GM18873 (cell line): ENCODE measurements at regions not wholly inside any gene's neighbourhood (a gene's known extent, or its start where the extent isn't known, plus 50 kb on each side); places are given as distances from the start of the nearest gene placed in this dataset.

Source experiments
- ATAC-seq: cut with Tn5 transposase; IDR thresholded peaks from one replicate; pipeline ENCODE4 v1.9.1; 2021; ENCODE audit warnings: mild to moderate bottlenecking, moderate library complexity, moderate number of reproducible peaks; ENCODE audit not compliant: unreplicated experiment, low FRiP score

DNA sequence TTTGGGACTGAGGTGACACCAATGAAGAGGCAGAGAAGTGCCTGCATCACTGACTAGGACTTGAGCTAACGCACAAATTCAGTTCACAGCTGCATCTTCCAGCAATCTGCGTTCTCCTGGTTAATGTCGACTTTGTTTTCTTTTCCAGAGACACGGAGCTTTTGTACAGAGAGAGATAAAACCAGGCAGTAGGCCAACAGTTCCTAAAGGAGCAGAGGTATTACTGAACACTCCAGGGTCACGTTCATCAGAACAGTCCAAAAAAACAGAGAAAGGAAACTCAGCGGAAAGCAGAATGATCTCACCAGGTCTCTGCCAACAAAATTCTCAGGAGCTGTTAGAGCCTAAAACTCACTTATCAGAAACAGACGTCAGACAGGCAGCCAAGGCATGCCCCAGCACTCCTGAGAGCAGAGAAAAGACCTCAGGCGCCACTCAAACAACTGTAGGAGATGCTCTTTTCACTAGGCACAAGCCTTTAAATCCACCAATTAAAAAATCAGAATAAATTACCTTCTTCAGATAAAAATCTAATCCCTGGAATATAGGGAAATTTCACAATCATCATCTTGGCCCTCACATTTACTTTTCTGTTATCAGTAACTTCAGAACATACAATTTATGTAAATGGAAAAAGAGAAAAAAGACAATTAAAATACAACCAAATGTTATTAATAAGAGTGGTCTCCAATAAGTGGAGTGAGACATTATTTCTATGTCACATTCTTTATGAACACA, 95.9 kb upstream of the SPTBN1 start:
- no peak for ATAC-seq

- ATAC-seq, result no peak
Observed at GRCh38 chr2:54364409-54364808, 91.7 kb upstream of the SPTBN1 start.

GRCh38 chr2:54365661-54366060, 90.5 kb upstream of the SPTBN1 start:
- no peak for ATAC-seq

DNA sequence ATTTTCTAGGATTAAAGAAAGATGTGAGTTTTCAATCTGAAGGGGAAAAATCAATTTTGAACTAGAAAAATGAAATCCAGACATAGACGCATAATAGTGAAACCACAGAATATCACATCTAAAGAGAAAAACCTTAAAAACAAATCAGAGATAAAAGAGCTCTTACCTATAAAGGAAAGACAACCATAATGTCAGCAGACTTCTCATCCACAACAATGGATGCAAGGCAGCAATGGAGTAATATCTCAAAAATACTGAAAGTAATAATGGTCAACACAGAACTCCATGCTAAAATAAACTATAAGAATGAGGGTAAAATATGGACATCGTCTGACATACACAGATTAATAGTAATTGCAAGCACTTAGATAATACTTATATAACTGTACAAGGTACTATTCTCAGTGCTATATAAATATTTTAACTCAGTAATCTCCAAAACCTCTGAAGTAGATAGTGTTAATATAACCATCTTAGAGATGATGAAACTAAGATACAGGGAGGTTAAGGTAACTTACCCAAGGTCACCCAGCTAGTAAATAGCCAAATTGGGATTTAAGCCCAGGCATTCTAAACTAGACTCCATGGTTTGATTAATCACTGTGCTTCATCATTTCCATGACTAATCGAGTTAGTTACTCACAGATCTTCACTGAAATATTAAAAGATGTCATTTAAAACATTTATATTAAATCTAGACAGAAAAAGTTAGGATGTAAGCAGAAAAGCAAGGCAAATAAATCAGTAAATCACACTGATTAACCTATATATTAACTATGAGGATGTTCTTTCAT, 89.4 kb upstream of the SPTBN1 start:
- no peak for ATAC-seq

- ATAC-seq, result no peak
Observed at GRCh38 chr2:54370405-54371104, 85.6 kb upstream of the SPTBN1 start.

- ATAC-seq, result no peak
Observed at GRCh38 chr2:54371460-54372065, 84.6 kb upstream of the SPTBN1 start.

DNA sequence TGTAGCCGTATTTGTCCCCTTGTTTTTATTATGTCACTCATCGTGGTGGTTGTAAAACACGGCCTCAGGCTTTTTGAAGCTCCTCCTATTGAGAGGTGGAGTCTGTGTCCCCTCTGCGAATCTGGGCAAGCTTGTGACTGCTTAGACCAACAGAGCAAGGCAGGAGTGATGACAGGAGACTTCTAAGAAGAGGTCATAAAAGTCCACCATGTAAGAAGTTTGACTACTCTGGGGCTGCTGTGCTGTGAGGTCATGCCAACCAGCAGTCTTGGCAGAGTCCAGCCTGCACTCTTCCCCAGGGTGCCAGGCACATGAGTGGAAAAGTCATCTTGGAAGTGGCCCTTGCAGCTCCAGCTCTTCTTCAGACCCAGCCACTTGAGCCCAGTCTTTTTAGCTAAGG, 83.8 kb upstream of the SPTBN1 start:
- no peak for ATAC-seq

DNA sequence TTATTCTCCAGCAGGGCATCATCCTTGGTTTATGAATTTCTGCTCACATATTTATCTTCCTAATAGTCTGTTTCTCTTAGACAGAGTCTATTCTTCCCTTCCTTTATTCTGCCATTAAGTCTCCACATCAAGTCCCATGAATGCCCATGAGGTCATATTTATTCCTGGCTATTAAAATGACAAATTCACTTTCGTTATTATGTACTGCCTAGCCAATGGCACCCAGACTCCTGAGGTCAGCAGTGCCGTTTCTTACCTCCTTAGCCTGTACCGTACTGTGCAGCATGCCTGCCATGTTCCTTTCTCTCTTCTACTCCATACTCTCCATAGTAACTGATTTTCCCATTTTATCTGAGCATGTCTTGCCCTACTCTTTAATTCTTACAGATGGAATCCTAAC, 82.3 kb upstream of the SPTBN1 start:
- ATAC-seq, result no peak

DNA sequence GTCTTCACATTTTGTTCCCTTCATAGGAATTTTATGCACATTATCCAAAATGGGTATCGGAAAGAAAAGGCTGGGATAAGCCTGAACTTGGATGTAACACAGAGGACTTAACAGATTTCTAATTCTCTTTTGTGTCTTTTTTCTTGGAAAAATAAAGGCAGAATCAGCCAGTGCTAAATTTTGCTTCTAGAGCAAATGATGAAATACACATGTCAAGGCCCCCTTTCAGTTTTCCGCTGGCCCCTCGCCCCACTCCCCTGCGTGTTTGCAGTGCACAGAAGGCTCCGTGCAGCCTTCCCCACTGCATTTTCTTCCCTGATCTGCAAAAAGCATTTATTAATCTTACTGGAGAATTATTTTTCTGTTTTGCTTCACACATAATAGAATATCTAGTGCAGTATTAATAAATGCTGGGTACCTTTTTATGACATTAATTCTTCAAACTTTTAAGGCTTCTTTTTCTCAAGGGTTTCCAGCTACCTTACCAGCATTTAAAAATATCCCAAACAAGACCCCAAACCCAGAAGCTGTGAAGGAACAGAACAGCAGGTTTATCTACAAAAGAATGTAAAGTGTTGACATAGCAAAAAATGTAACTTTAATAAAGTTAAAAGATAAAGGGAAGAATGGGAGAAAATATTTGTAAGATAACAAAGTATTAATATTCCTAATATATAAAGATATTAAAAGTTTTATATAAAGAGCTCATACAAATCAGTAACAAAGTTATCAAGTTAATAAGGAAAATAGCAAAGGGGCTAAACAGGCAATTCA, 81.3 kb upstream of the SPTBN1 start:
- ATAC-seq, result no peak

GRCh38 chr2:54377451-54377850, 78.7 kb upstream of the SPTBN1 start:
- no peak for ATAC-seq

GRCh38 chr2:54377901-54378493, 78.1 kb upstream of the SPTBN1 start:
- no peak for ATAC-seq

- no peak for ATAC-seq
Observed at GRCh38 chr2:54380670-54381069, 75.5 kb upstream of the SPTBN1 start.

DNA sequence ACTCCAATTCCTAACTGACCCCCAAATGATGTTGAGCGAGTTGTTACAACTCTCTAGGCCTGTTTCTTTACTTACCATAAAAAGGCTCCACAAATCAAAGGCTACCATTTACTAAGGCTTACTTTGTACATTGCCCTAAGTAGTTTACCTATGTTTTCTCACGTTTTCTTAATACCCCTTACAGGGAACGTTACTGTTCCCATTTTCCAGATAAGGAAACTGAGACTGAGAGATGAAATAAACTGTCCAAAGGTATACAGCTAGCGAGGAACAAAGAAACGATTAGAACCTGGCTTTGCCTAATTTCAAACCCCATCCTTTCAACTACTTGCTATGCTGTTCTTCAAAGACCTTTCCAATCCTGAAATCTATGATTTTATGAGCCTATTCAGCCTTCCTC, 74.8 kb upstream of the SPTBN1 start:
- no peak for ATAC-seq

DNA sequence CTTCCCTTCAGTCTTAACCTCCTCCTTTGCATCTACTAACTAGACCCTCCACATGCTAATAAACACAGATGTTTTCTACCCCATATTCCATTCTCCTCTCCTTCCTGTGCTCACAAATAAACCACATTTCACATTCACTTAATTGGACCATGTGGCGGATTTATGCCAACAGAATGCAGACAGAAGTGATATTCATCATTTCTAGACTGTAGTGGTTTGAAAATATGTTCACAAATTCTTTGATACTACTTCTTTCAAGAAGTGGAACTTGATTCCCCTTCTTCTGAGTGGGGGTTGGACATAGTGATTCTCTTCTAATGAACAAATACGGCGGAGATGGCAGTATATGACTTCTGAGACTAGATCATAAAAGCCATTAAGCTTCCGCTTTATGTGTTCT, 73.5 kb upstream of the SPTBN1 start:
- ATAC-seq, result no peak

GRCh38 chr2:54384301-54385203, 71.6 kb upstream of the SPTBN1 start:
- no peak for ATAC-seq

GRCh38 chr2:54385271-54385670, 70.9 kb upstream of the SPTBN1 start:
- no peak for ATAC-seq

DNA sequence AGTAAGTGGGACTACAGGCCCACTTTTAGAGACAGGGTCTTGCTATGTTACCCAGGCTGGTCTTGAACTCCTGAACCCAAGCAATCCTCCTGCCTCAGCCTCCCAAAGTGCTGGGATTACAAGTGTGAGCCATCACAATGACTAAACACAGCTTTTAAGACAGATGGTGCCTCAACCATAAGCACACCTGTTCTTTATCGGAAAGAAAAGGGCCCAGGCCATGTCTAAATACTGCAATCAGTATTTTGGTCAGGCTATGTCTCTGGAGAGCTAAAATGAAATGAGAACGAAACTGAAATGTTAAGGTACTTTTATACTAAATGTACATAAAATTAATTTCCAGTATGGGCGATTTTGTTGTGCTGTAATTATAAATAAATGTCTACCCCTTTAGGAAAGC, 69.5 kb upstream of the SPTBN1 start:
- ATAC-seq, result no peak

DNA sequence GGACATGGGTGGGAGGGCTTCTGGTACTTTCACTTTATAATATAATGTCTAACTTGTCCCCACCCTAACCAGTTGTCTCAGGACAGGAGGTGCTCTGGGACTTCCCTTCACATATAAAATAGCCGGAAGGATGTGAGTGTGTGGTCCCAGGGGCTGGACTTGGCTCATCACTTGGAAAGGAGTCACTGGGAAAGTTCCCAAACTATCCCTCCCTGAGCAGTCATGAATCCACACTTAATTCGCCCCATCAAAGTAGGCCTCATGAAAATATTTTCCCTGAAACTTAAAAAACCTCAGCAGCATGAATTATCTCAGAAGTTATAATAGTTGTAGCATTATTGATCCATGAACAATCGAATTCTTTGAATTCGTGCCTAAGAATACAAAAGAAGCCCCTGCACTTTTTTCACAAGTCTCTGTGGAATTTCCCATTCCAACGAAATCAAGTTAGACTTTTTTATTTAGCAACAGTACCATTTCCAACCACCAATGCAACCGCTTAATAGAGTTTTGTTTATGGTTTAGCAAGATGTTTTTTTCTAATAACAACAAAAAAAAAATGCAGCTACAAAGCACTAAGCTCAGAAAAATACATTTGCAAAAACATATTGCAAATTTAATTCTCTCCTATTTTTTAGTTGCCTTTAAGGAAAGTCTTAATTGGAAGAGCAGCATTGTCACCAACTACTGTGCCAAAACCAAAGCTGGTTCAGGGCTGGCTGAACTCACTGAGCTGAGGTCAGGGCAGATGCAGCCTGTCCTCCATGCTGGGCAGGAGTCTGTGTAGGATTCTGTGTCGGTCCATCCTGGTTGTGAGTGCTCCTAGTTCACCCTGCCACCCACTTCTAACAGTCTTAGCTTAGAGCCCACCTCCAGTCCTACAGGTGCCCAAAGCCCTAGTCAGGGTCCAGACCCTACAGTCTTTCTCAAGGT, 68.8 kb upstream of the SPTBN1 start:
- ATAC-seq, result no peak
